Bronchial epithelial cell (primary cell): ENCODE measurements at regions not wholly inside any gene's neighbourhood (a gene's known extent, or its start where the extent isn't known, plus 50 kb on each side); places are given as distances from the start of the nearest gene placed in this dataset.
A peak's percentile ranks its signal among the peaks of the same experiment; 100 is the strongest.

Experiments used
- DNase-seq: peaks from one replicate; pipeline ENCODE4 v3.0.0-alpha.2; 2010; ENCODE audit warnings: low read depth
- FAIRE-seq: peaks from 2 replicates; lab custom pipeline; 2011; peaks lifted over from hg19 to GRCh38; lab: Jason Lieb, UNC
- H3K27me3 ChIP-seq: 2 replicates; pipeline ENCODE4 v1.5.1; 2011; ENCODE audit warnings: low read length; ENCODE audit not compliant: control insufficient read depth, insufficient read depth
- H3K36me3 ChIP-seq: 2 replicates; pipeline ENCODE4 v1.5.1; 2011; ENCODE audit warnings: low read length; ENCODE audit not compliant: control insufficient read depth, insufficient read depth
- H3K4me3 ChIP-seq: 2 replicates; pipeline ENCODE4 v1.5.1; 2011; ENCODE audit warnings: mild to moderate bottlenecking, low read depth, low read length, control low read depth
- CTCF ChIP-seq: IDR thresholded peaks from 2 replicates; pipeline ENCODE4 v1.5.1; 2011; ENCODE audit warnings: mild to moderate bottlenecking, moderate library complexity, low read length, control low read depth, inconsistent platforms; ENCODE audit not compliant: insufficient read depth, severe bottlenecking

GRCh38 chr9:115601434-115601833, 483.5 kb upstream of the TNC start:
- DNase-seq (no peak), FAIRE-seq (no peak)
- no peak overlapping the region for H3K4me3 ChIP-seq
- TF ChIP-seq CTCF = no peak
- H3K27me3 ChIP-seq = no peaks in the 10 kb centered on the region
- H3K36me3 ChIP-seq = no peaks in the 10 kb centered on the region

- peak; percentile 89 for DNase-seq
- Histone ChIP-seq H3K27me3 (no peaks in the 10 kb centered on the region), H3K4me3 (no peak overlapping the region), H3K36me3 (no peaks in the 10 kb centered on the region)
- FAIRE-seq = no peak
- TF ChIP-seq CTCF = no peak
Observed at GRCh38 chr9:115604831-115605483, 487.0 kb upstream of the TNC start.

- DNase-seq = no peak
- FAIRE-seq = no peak
- Histone ChIP-seq H3K4me3 (no peak overlapping the region), H3K27me3 (no peaks in the 10 kb centered on the region), H3K36me3 (no peaks in the 10 kb centered on the region)
- TF ChIP-seq CTCF = no peak
Observed at GRCh38 chr9:115606838-115607237, 488.9 kb upstream of the TNC start.

GRCh38 chr9:115614326-115614999, 496.5 kb upstream of the TNC start:
- no peak for TF ChIP-seq CTCF
- no peak for FAIRE-seq
- no peak for DNase-seq
- Histone ChIP-seq H3K4me3 (no peak overlapping the region), H3K27me3 (no peaks in the 10 kb centered on the region), H3K36me3 (no peaks in the 10 kb centered on the region)

- H3K36me3 ChIP-seq = no peaks in the 10 kb centered on the region
- no peak for TF ChIP-seq CTCF
- no peak for FAIRE-seq
- peak; percentile 64 for DNase-seq
- H3K4me3 ChIP-seq = no peak overlapping the region
- no peaks in the 10 kb centered on the region for H3K27me3 ChIP-seq
Observed at GRCh38 chr9:115615000-115615401, 497.0 kb upstream of the TNC start.
